Loucy (cell line): ENCODE measurements at regions not wholly inside any gene's neighbourhood (a gene's known extent, or its start where the extent isn't known, plus 50 kb on each side); places are given as distances from the start of the nearest gene placed in this dataset.

ENCODE experiments used
- EZH2phosphoT487 ChIP-seq: fragments of 200-600 bp; IDR thresholded peaks from 2 replicates; pipeline ENCODE4 v1.6.1; 2018; ENCODE audit warnings: antibody characterized with exemption, mild to moderate bottlenecking, moderate library complexity, borderline replicate concordance
- TF ChIP-seq, protein P1 (sequence below): fragments of 200-600 bp; sonication (generic); conservative IDR thresholded peaks from 2 replicates; pipeline ENCODE4 v1.5.1; 2014; ENCODE audit warnings: mild to moderate bottlenecking, antibody characterized with exemption, low read length

DNA sequence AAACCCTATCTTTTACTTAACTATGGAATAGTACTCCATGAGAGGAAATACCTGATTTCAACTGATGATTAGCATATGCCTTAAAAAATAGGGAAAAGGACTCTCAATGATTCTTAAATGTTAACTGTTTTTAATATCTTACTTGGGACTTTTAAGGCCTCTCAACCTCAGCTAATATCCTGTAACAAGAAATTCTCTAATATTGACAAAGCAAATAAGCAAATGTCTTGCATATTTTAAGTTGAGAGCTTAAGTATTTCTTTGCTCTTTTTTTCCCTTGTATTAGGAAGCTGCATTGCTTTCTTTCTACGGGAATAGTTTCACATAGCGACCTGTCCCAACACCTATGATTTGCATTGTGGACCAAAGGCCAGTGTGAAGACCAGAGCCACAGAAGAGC lies 249.9 kb downstream of the BCAT1 start:
- TF ChIP-seq, protein P1, sequence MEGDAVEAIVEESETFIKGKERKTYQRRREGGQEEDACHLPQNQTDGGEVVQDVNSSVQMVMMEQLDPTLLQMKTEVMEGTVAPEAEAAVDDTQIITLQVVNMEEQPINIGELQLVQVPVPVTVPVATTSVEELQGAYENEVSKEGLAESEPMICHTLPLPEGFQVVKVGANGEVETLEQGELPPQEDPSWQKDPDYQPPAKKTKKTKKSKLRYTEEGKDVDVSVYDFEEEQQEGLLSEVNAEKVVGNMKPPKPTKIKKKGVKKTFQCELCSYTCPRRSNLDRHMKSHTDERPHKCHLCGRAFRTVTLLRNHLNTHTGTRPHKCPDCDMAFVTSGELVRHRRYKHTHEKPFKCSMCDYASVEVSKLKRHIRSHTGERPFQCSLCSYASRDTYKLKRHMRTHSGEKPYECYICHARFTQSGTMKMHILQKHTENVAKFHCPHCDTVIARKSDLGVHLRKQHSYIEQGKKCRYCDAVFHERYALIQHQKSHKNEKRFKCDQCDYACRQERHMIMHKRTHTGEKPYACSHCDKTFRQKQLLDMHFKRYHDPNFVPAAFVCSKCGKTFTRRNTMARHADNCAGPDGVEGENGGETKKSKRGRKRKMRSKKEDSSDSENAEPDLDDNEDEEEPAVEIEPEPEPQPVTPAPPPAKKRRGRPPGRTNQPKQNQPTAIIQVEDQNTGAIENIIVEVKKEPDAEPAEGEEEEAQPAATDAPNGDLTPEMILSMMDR: no peak
- no peak for TF ChIP-seq EZH2phosphoT487
